ENCODE measurements at regions not wholly inside any gene's neighbourhood (a gene's known extent, or its start where the extent isn't known, plus 50 kb on each side); places are given as distances from the start of the nearest gene placed in this dataset.

GRCh38 chr4:18082236-18082635 is 60.7 kb upstream of the LCORL start:
- BruUV-seq (replicated peaks), result no TSS peak
- FAIRE-seq (no peak), DNase-seq (ENCODE audit: low read depth, low spot score) (no peak)
- CTCF ChIA-PET, result no interaction called here
- no peak overlapping the region for H3K4me3 ChIP-seq (replicated peaks in 1 of 3; ENCODE audit: insufficient read depth in 1 of 3, low read depth in 1 of 3, low read length in 3 of 3)
- no peak overlapping the region for H3K9ac ChIP-seq (replicated peaks; ENCODE audit: extremely low read depth, insufficient read depth, low read length)
- TF ChIP-seq EZH2 (IDR thresholded peaks at IDR 0.05; ENCODE audit: borderline replicate concordance, low read depth, low read length, severe bottlenecking), result no peak
- no peak for TF ChIP-seq MAX (IDR thresholded peaks at IDR 0.05; ENCODE audit: insufficient read depth, insufficient read length)
- no peak for TF ChIP-seq FOS (IDR thresholded peaks at IDR 0.05; ENCODE audit: borderline replicate concordance, insufficient read depth, low read length)
- no peak for TF ChIP-seq CTCF (IDR thresholded peaks at IDR 0.05; ENCODE audit: extremely low read depth in 1 of 2, insufficient read depth in 1 of 2, low read depth in 1 of 2, low read length in 2 of 2)
- no peak for TF ChIP-seq GATA2 (IDR thresholded peaks at IDR 0.05; ENCODE audit: insufficient read depth, insufficient read length, low read depth, low read length)
- TF ChIP-seq POLR2AphosphoS5 (IDR thresholded peaks at IDR 0.05; ENCODE audit: insufficient read depth, low read depth, low read length), result no peak
- no peak for TF ChIP-seq JUN (IDR thresholded peaks at IDR 0.05; ENCODE audit: borderline replicate concordance, insufficient read depth, insufficient read length, low read depth)
- no peak for TF ChIP-seq POLR2A (IDR thresholded peaks at IDR 0.05; ENCODE audit: low read depth, low read length)
- TF ChIP-seq MYC (IDR thresholded peaks at IDR 0.05; ENCODE audit: low read depth, low read length), result no peak
- no peaks in the 10 kb centered on the region for H3K79me2 ChIP-seq (ENCODE audit: control insufficient read depth, insufficient read depth, low read length)
- H3K9me3 ChIP-seq (replicated peaks; ENCODE audit: control insufficient read depth, insufficient read depth, low read length), result no peaks in the 10 kb centered on the region
- H4K20me1 ChIP-seq (replicated peaks; ENCODE audit: control insufficient read depth, extremely low read depth, insufficient read depth, low read length), result peaks cover 2% of the 10 kb centered on the region
- peaks cover 6 to 18% of the 10 kb centered on the region in 2 experiments for H3K27me3 ChIP-seq (ENCODE audit: control insufficient read depth in 2 of 2, insufficient read depth in 2 of 2, low read length in 2 of 2)
- peaks cover 5% of the 10 kb centered on the region for H3K4me1 ChIP-seq (ENCODE audit: control insufficient read depth, extremely low read depth, insufficient read depth, low read length)
- H2AFZ ChIP-seq (ENCODE audit: low read depth, low read length), result no peak overlapping the region
- no peak overlapping the region for H3K27ac ChIP-seq (ENCODE audit: insufficient read depth, low read depth, low read length)
- dilution Hi-C loops (cut with MboI; ENCODE audit: extremely low pct_ligation_motif_present, low sequenced_read_pairs) (no loop called here), intact Hi-C loops (cut with micrococcal nuclease) (no loop called here)
- POLR2A ChIA-PET, result no interaction called here
- no peaks in the 10 kb centered on the region for H3K36me3 ChIP-seq (ENCODE audit: control insufficient read depth in 2 of 2, extremely low read depth in 1 of 2, insufficient read depth in 2 of 2, low read length in 2 of 2)
- no peaks in the 10 kb centered on the region for H3K9me1 ChIP-seq (replicated peaks; ENCODE audit: control insufficient read depth, extremely low read depth, insufficient read depth, low read length)
- no peak overlapping the region for H3K4me2 ChIP-seq (ENCODE audit: insufficient read depth, low read length)

Data from endothelial cell of umbilical vein (primary cell).